ENCODE measurements at regions not wholly inside any gene's neighbourhood (a gene's known extent, or its start where the extent isn't known, plus 50 kb on each side); places are given as distances from the start of the nearest gene placed in this dataset.

DNA sequence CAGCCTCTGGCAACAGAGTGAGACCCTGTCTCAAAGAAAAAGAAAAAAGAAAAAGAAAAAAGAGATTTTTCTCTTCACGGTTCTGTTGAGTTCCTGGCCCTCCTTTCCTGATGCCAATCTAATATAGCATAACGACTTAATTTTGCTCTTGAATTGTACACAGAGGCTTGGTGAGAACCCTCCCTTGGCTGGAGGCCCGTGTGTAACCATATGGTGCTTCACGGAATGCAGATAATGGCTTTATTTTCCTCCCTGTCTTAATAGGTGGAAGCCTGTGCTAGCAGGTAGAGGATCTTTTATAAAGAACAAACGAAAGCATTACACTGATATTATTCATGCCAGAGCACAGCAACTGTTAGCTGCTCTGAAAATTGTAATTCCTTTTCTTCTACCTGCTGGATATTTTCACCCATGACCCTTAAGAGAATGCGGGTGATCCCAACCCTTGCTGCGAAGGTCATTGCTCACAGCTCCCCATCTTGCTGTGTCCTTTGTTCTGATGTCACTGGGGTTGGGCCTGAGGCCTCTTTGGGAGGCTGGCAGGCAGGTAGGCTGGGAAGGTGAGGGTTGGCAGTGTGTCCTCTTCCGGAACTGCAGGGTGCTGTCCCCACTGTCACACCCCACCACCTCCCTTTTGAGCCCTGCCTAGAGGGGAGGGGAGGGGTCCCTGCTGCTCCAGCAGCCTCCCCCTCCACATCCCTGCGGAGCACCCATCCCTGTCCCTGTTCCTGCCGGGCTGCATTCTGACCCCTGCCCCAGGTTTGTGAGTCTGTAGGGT lies 83.8 kb upstream of the STOX2 start:
- H3K4me3 Mint-ChIP-seq = no peak overlapping the region
- peaks cover 20% of the 10 kb centered on the region for H3K4me1 Mint-ChIP-seq
- H3K9me3 Mint-ChIP-seq = peaks cover 40% of the 10 kb centered on the region
- no peak overlapping the region for H3K27ac Mint-ChIP-seq
- H3K36me3 Mint-ChIP-seq (ENCODE audit: low read depth) = no peaks in the 10 kb centered on the region
- H3K27me3 Mint-ChIP-seq (ENCODE audit: low read depth, poor library complexity) = peaks cover 8% of the 10 kb centered on the region
- TF ChIP-seq, protein P1, sequence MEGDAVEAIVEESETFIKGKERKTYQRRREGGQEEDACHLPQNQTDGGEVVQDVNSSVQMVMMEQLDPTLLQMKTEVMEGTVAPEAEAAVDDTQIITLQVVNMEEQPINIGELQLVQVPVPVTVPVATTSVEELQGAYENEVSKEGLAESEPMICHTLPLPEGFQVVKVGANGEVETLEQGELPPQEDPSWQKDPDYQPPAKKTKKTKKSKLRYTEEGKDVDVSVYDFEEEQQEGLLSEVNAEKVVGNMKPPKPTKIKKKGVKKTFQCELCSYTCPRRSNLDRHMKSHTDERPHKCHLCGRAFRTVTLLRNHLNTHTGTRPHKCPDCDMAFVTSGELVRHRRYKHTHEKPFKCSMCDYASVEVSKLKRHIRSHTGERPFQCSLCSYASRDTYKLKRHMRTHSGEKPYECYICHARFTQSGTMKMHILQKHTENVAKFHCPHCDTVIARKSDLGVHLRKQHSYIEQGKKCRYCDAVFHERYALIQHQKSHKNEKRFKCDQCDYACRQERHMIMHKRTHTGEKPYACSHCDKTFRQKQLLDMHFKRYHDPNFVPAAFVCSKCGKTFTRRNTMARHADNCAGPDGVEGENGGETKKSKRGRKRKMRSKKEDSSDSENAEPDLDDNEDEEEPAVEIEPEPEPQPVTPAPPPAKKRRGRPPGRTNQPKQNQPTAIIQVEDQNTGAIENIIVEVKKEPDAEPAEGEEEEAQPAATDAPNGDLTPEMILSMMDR (IDR thresholded peaks at IDR 0.05) = no peak
- DNase-seq = no peak

DNA sequence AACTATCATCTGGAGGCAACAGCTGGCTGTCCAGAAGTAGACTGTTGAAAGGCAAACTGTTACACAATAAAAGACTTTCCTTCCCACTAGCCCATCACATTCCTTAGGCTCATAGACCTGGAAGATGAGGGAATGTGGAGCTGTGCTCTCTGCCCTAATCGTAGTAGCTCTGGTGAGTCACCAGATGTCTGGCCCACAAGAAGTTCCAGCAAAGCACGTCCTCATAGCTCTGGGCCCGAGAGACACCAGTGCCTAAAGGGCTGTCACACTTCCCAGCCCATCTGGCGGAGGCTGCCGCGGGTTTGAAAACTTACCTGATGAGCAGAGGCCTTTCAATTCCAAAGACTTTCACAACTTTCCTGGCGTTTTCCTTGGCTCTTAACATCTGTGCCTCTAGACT lies 81.7 kb upstream of the STOX2 start:
- DNase-seq = no peak
- H3K9me3 Mint-ChIP-seq = peaks cover 26% of the 10 kb centered on the region
- no peak overlapping the region for H3K27ac Mint-ChIP-seq
- no peak overlapping the region for H3K4me3 Mint-ChIP-seq
- H3K27me3 Mint-ChIP-seq (ENCODE audit: low read depth, poor library complexity) = peaks cover 8% of the 10 kb centered on the region
- TF ChIP-seq, protein P1 (IDR thresholded peaks at IDR 0.05) = no peak
- peaks cover 31% of the 10 kb centered on the region for H3K4me1 Mint-ChIP-seq
- no peaks in the 10 kb centered on the region for H3K36me3 Mint-ChIP-seq (ENCODE audit: low read depth)

DNA sequence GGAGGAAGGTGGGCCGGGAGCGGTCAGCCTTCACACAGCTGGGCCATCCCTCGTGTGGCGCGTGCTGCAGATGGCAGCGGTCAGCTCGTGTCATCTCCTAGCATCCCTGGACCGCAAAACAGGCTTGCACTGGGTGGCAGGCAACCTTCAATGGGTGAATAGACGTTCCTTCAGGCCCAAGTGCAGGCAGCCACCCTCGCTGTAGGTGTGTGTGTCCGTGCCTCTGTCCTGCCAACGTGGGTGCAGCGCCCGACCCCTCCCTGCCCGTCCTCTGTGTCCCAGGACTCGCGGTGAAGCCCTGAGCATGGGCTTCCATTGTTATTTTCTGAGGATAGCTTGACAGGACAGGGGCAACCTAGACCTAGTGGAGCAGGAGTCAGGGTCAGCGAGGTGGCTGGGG lies 79.8 kb upstream of the STOX2 start:
- no peak for DNase-seq
- Mint-ChIP-seq H3K9me3 (peaks cover 15% of the 10 kb centered on the region), H3K4me3 (no peak overlapping the region), H3K4me1 (peaks cover 35% of the 10 kb centered on the region), H3K27me3 (ENCODE audit: low read depth, poor library complexity) (peaks cover 8% of the 10 kb centered on the region), H3K36me3 (ENCODE audit: low read depth) (no peaks in the 10 kb centered on the region), H3K27ac (peak overlapping the region; percentile 60)
- TF ChIP-seq, protein P1 (IDR thresholded peaks at IDR 0.05) = no peak

DNA sequence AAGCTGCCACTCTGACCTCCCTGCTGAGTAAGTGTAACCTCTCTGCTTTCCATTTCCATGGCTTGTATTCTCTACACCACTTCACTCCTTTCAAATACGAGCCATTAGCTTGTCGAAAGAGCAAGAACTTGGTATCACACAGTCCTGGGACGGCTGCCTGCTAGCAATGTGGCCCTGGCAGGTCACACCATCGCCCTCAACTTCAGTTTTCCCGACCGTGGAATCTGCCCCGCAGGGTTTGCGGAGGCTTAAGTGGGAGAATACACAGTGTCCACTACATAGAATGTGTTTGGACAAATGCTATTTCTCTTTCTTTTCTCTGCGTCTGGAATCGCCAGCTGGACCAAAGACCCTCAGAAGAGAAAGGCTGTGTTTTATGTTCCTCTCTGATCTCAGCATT lies 78.6 kb upstream of the STOX2 start:
- Mint-ChIP-seq H3K9me3 (peaks cover 12% of the 10 kb centered on the region), H3K27ac (peak overlapping the region; percentile 55), H3K36me3 (ENCODE audit: low read depth) (no peaks in the 10 kb centered on the region), H3K4me1 (peaks cover 43% of the 10 kb centered on the region), H3K27me3 (ENCODE audit: low read depth, poor library complexity) (peaks cover 8% of the 10 kb centered on the region), H3K4me3 (no peak overlapping the region)
- no peak for DNase-seq
- TF ChIP-seq, protein P1 (IDR thresholded peaks at IDR 0.05) = no peak

DNA sequence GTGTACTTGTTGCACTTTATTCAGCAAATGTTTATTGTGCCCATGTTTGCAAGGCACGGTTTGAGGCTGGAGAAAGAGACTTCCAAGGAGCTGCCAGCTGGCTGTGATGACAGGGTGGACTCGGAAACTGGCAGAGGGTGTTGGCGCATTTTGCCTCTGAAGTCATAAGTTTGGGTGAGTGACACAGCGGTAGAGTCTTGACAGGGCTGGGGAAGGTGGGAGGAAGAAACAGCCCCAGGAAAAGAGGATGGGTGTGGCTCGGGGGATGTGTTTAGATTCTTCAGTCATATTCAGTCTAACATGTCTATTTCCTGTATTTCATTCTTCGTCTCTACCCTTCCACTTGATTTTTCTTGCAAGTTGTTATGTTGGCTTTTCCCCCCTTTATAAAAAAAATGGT lies 77.0 kb upstream of the STOX2 start:
- no peaks in the 10 kb centered on the region for H3K36me3 Mint-ChIP-seq (ENCODE audit: low read depth)
- no peak overlapping the region for H3K27ac Mint-ChIP-seq
- no peak overlapping the region for H3K4me3 Mint-ChIP-seq
- no peak for DNase-seq
- H3K27me3 Mint-ChIP-seq (ENCODE audit: low read depth, poor library complexity) = peaks cover 8% of the 10 kb centered on the region
- TF ChIP-seq, protein P1 (IDR thresholded peaks at IDR 0.05) = no peak
- H3K4me1 Mint-ChIP-seq = peaks cover 43% of the 10 kb centered on the region
- H3K9me3 Mint-ChIP-seq = peaks cover 4% of the 10 kb centered on the region

DNA sequence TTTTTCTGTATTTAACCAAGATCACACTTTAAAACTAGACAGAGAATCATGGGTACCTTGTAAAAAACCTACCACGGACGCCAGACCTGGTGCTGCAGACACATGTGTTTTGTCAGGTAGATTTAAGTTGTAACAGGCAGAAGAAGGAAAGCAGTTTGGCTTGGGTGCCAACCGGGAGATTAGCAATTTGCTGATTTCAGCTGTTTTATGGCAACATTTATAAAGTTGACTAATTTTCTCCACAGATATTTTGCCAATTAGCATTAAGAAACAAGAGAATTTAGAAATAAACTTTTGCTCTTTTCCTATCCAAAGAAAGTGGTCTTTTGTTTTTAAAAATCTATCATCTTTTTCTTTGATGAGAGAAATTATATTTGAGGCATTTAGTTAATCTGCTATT lies 76.3 kb upstream of the STOX2 start:
- Mint-ChIP-seq H3K36me3 (ENCODE audit: low read depth) (no peaks in the 10 kb centered on the region), H3K27ac (no peak overlapping the region), H3K9me3 (no peaks in the 10 kb centered on the region), H3K27me3 (ENCODE audit: low read depth, poor library complexity) (peaks cover 3% of the 10 kb centered on the region), H3K4me1 (peaks cover 39% of the 10 kb centered on the region), H3K4me3 (no peak overlapping the region)
- DNase-seq = no peak
- TF ChIP-seq, protein P1 (IDR thresholded peaks at IDR 0.05) = no peak

Data from nephron progenitor cell (in vitro differentiated cells).